HEK293T (cell line): ENCODE measurements at regions not wholly inside any gene's neighbourhood (a gene's known extent, or its start where the extent isn't known, plus 50 kb on each side); places are given as distances from the start of the nearest gene placed in this dataset.

Experiments used
- ARNT ChIP-seq: fragments of 450-650 bp; IDR thresholded peaks from 2 replicates; pipeline ENCODE4 v1.6.1; 2017; ENCODE audit warnings: mild to moderate bottlenecking
- BHLHE40 ChIP-seq: fragments of 450-650 bp; IDR thresholded peaks from 2 replicates; pipeline ENCODE4 v1.6.1; 2016; ENCODE audit warnings: mild to moderate bottlenecking, moderate library complexity, borderline replicate concordance
- FOXA1 ChIP-seq: fragments of 450-650 bp; IDR thresholded peaks from 2 replicates; pipeline ENCODE4 v1.6.1; 2016; ENCODE audit warnings: mild to moderate bottlenecking
- FOXM1 ChIP-seq: fragments of 450-650 bp; IDR thresholded peaks from 2 replicates; pipeline ENCODE4 v1.6.1; 2017; ENCODE audit warnings: mild to moderate bottlenecking, borderline replicate concordance
- HDGF ChIP-seq: fragments of 450-650 bp; IDR thresholded peaks from 2 replicates; pipeline ENCODE4 v1.6.1; 2017; ENCODE audit warnings: antibody characterized with exemption, borderline replicate concordance
- L3MBTL2 ChIP-seq: fragments of 450-650 bp; conservative IDR thresholded peaks from 2 replicates; pipeline ENCODE4 v1.6.1; 2016; ENCODE audit warnings: mild to moderate bottlenecking
- LEF1 ChIP-seq: fragments of 450-650 bp; IDR thresholded peaks from 2 replicates; pipeline ENCODE4 v1.6.1; 2017; ENCODE audit warnings: mild to moderate bottlenecking, borderline replicate concordance
- SP1 ChIP-seq: fragments of 450-650 bp; IDR thresholded peaks from 2 replicates; pipeline ENCODE4 v1.6.1; 2017
- SUZ12 ChIP-seq: fragments of 450-650 bp; IDR thresholded peaks from 2 replicates; pipeline ENCODE4 v1.6.1; 2016; ENCODE audit warnings: mild to moderate bottlenecking

DNA sequence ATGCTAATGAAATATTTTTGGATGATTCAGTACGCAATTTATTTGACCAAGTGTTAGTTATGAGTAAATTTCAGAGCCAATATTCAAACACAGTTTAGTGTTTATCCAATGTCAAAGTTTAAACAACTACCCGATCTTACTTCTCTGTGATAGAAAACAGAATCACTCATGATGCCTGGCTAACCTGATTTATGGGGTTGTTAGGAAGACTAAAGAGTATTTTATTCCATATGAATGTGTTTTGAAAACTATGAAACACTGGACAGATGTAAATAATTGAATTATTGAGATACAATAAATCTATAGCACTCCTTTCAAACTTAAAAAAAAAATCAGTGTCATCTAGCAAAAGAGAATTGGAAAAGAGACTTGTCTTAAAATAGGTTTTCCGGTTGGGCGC lies 1181.8 kb downstream of the EFNB2 start:
- TF ChIP-seq SP1 (no peak), BHLHE40 (no peak), SUZ12 (no peak), FOXM1 (no peak), ARNT (no peak), L3MBTL2 (no peak), FOXA1 (no peak), HDGF (no peak), LEF1 (no peak)
